H9 (cell line): ENCODE measurements at regions not wholly inside any gene's neighbourhood (a gene's known extent, or its start where the extent isn't known, plus 50 kb on each side); places are given as distances from the start of the nearest gene placed in this dataset.

Experiments used
- DNase-seq: peaks from one replicate; pipeline ENCODE4 v3.0.0-alpha.2; 2017
- H2AFZ ChIP-seq: one replicate; pipeline ENCODE4 v1.6.1; 2013; ENCODE audit warnings: mild to moderate bottlenecking, low read length, control low read depth, moderate library complexity
- H2AK5ac ChIP-seq: 2 replicates; pipeline ENCODE4 v1.6.1; 2013; ENCODE audit warnings: low read length, control low read depth, mixed read lengths; ENCODE audit not compliant: insufficient read length
- H2BK120ac ChIP-seq: one replicate; pipeline ENCODE4 v1.6.1; 2013; ENCODE audit warnings: low read depth, mild to moderate bottlenecking, low read length, control low read depth, inconsistent platforms; ENCODE audit not compliant: poor library complexity, severe bottlenecking
- H2BK12ac ChIP-seq: 2 replicates; pipeline ENCODE4 v1.6.1; 2013; ENCODE audit warnings: low read length, control low read depth, mixed read lengths, low read depth; ENCODE audit not compliant: insufficient read length
- H2BK15ac ChIP-seq: 2 replicates; pipeline ENCODE4 v1.6.1; 2013; ENCODE audit warnings: low read depth, low read length, control low read depth
- H2BK20ac ChIP-seq: one replicate; pipeline ENCODE4 v1.6.1; 2013; ENCODE audit warnings: low read depth, mild to moderate bottlenecking, low read length, control low read depth, inconsistent platforms; ENCODE audit not compliant: poor library complexity, severe bottlenecking
- H2BK5ac ChIP-seq: 2 replicates; pipeline ENCODE4 v1.6.1; 2013; ENCODE audit warnings: low read length, control low read depth, mixed read lengths; ENCODE audit not compliant: insufficient read length
- H3K14ac ChIP-seq: 2 replicates; pipeline ENCODE4 v1.6.1; 2013; ENCODE audit warnings: low read length, control low read depth; ENCODE audit not compliant: insufficient read depth
- H3K18ac ChIP-seq: 2 replicates; pipeline ENCODE4 v1.6.1; 2013; ENCODE audit warnings: low read depth, mild to moderate bottlenecking, mixed read lengths, low read length, control low read depth; ENCODE audit not compliant: insufficient read length
- H3K23ac ChIP-seq: 2 replicates; pipeline ENCODE4 v1.6.1; 2013; ENCODE audit warnings: low read length, control low read depth, mixed read lengths, low read depth; ENCODE audit not compliant: insufficient read length
- H3K23me2 ChIP-seq: 2 replicates; pipeline ENCODE4 v1.6.1; 2013; ENCODE audit warnings: low read depth, mild to moderate bottlenecking, mixed read lengths, low read length, control low read depth; ENCODE audit not compliant: insufficient read length, poor library complexity, severe bottlenecking
- H3K27ac ChIP-seq: 2 replicates; pipeline ENCODE4 v1.5.1; 2013; ENCODE audit warnings: low read length, control low read depth, mixed read lengths, low read depth; ENCODE audit not compliant: insufficient read length
- H3K27me3 ChIP-seq: 2 replicates; pipeline ENCODE4 v1.6.1; 2013; ENCODE audit warnings: low read length, control low read depth, inconsistent platforms; ENCODE audit not compliant: insufficient read depth
- H3K4ac ChIP-seq: 2 replicates; pipeline ENCODE4 v1.6.1; 2013; ENCODE audit warnings: low read depth, mild to moderate bottlenecking, control low read depth, inconsistent platforms, low read length, moderate library complexity
- H3K4me1 ChIP-seq: 2 replicates; pipeline ENCODE4 v1.6.1; 2013; ENCODE audit warnings: low read length, control low read depth, inconsistent platforms; ENCODE audit not compliant: insufficient read depth
- H3K4me2 ChIP-seq: 2 replicates; pipeline ENCODE4 v1.6.1; 2013; ENCODE audit warnings: low read length, control low read depth, mixed read lengths; ENCODE audit not compliant: insufficient read length, insufficient read depth
- H3K56ac ChIP-seq: 2 replicates; pipeline ENCODE4 v1.6.1; 2013; ENCODE audit warnings: low read depth, mild to moderate bottlenecking, mixed read lengths, low read length, control low read depth; ENCODE audit not compliant: insufficient read length
- H3K79me1 ChIP-seq: 2 replicates; pipeline ENCODE4 v1.6.1; 2013; ENCODE audit warnings: low read depth, mild to moderate bottlenecking, moderate library complexity, low read length, control low read depth, inconsistent platforms; ENCODE audit not compliant: insufficient read depth, poor library complexity, severe bottlenecking
- H3K79me2 ChIP-seq: 2 replicates; pipeline ENCODE4 v1.6.1; 2013; ENCODE audit warnings: low read length, control low read depth, inconsistent platforms; ENCODE audit not compliant: insufficient read depth
- H3K9ac ChIP-seq: 2 replicates; pipeline ENCODE4 v1.6.1; 2013; ENCODE audit warnings: low read length, control low read depth, mixed read lengths; ENCODE audit not compliant: insufficient read length; ENCODE audit errors: extremely low read depth
- H3K9me3 ChIP-seq: one replicate; pipeline ENCODE4 v1.6.1; 2013; ENCODE audit warnings: low read depth, low read length, inconsistent platforms; ENCODE audit not compliant: control insufficient read depth
- H3T11ph ChIP-seq: one replicate; pipeline ENCODE4 v1.6.1; 2013; ENCODE audit warnings: mild to moderate bottlenecking, low read length, control low read depth, inconsistent platforms
- H4K20me1 ChIP-seq: one replicate; pipeline ENCODE4 v1.6.1; 2013; ENCODE audit not compliant: control insufficient read depth, insufficient read length, insufficient read depth
- H4K5ac ChIP-seq: 2 replicates; pipeline ENCODE4 v1.6.1; 2013; ENCODE audit warnings: low read depth, mild to moderate bottlenecking, mixed read lengths, low read length, control low read depth; ENCODE audit not compliant: insufficient read length
- H4K8ac ChIP-seq: replicated peaks from 2 replicates; pipeline ENCODE4 v1.6.1; 2013; ENCODE audit warnings: low read length, control low read depth, mixed read lengths, low read depth; ENCODE audit not compliant: insufficient read length
- H4K91ac ChIP-seq: 2 replicates; pipeline ENCODE4 v1.6.1; 2013; ENCODE audit warnings: low read depth, mild to moderate bottlenecking, moderate library complexity, mixed read lengths, low read length, control low read depth; ENCODE audit not compliant: insufficient read length
- H3K27ac Mint-ChIP-seq, 3 experiments: 2 replicates in 2 of 3; 3 replicates in 1 of 3; pipeline ENCODE4 v1.8.0; 2020 to 2021; ENCODE audit warnings: mixed read lengths in 3 of 3, mild to moderate bottlenecking in 1 of 3, moderate library complexity in 1 of 3
- H3K27me3 Mint-ChIP-seq: 2 replicates; pipeline ENCODE4 v1.8.0; 2021; ENCODE audit warnings: low read depth, mild to moderate bottlenecking, moderate library complexity, mixed read lengths
- H3K36me3 Mint-ChIP-seq, 3 experiments: 2 replicates in 2 of 3; 3 replicates in 1 of 3; pipeline ENCODE4 v1.8.0; 2020 to 2021; ENCODE audit warnings: low read depth in 3 of 3, mixed read lengths in 3 of 3; ENCODE audit not compliant: insufficient read depth in 1 of 3
- H3K4me1 Mint-ChIP-seq, 2 experiments: 2 replicates each; pipeline ENCODE4 v1.8.0; 2020; ENCODE audit warnings: mixed read lengths in 2 of 2
- H3K4me3 Mint-ChIP-seq, 2 experiments: 2 replicates in 1 of 2; 3 replicates in 1 of 2; pipeline ENCODE4 v1.8.0; 2020 to 2021; ENCODE audit warnings: mild to moderate bottlenecking in 2 of 2, mixed read lengths in 2 of 2, moderate library complexity in 1 of 2
- H3K9me3 Mint-ChIP-seq, 2 experiments: 2 replicates in 1 of 2; 3 replicates in 1 of 2; pipeline ENCODE4 v1.8.0; 2020; ENCODE audit warnings: mild to moderate bottlenecking in 2 of 2, mixed read lengths in 2 of 2, moderate library complexity in 1 of 2
- CTCF ChIP-seq: fragments of 200-600 bp; sonication (generic); conservative IDR thresholded peaks from 3 replicates; pipeline ENCODE4 v1.8.0; 2021; ENCODE audit warnings: antibody characterized with exemption, mild to moderate bottlenecking
- WGBS: extraction: QIAGEN DNeasy Blood & Tissue Kit; methylation state at CpG from one replicate; pipeline ENCODE4 v1.1.7; 2013; ENCODE audit warnings: missing lambda C conversion rate, low lambda C conversion rate, mixed read lengths; ENCODE audit not compliant: insufficient read length; ENCODE audit errors: extremely low coverage; 5-methylcytosine and 5-hydroxymethylcytosine counted together

DNA sequence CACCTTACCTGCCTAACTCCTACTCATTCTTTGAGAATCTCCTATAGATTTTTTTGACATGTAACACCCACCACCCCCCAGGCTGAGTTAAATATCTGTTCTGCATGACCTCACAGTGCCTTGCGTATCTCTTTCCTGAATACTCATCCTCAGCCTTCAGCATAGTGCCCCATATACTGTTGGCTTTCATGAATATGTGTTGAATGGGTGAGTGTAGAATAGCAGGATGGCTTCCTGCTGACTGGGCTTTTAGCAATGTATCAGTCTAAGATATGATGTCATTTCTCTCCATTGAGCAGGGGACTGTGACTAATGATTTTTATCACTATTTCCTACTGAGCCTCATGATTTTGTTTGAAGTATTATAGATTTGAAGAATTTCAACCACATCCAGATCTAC lies 361.6 kb upstream of the MARCKS start:
- Histone ChIP-seq H2AFZ (no peak overlapping the region), H3K27me3 (no peaks in the 10 kb centered on the region), H2AK5ac (no peak overlapping the region), H2BK120ac (no peak overlapping the region), H4K8ac (no peak overlapping the region), H4K20me1 (no peaks in the 10 kb centered on the region), H3K23ac (no peak overlapping the region), H3K4me2 (no peak overlapping the region), H3K23me2 (no peaks in the 10 kb centered on the region), H3K9ac (no peak overlapping the region), H3K79me1 (no peaks in the 10 kb centered on the region), H3K4ac (no peak overlapping the region), H4K5ac (no peak overlapping the region), H3K56ac (no peak overlapping the region), H3K9me3 (no peaks in the 10 kb centered on the region), H3K18ac (no peak overlapping the region), H3K27ac (no peak overlapping the region), H4K91ac (no peak overlapping the region), H3T11ph (no peak overlapping the region), H2BK12ac (no peak overlapping the region), H3K14ac (no peak overlapping the region), H3K79me2 (no peaks in the 10 kb centered on the region), H3K4me1 (no peaks in the 10 kb centered on the region), H2BK15ac (no peak overlapping the region), H2BK5ac (no peak overlapping the region), H2BK20ac (no peak overlapping the region)
- Mint-ChIP-seq H3K36me3 (no peaks in the 10 kb centered on the region), H3K9me3 (no peaks in the 10 kb centered on the region), H3K4me1 (no peaks in the 10 kb centered on the region), H3K27ac (no peak overlapping the region), H3K4me3 (no peak overlapping the region), H3K27me3 (no peaks in the 10 kb centered on the region)
- TF ChIP-seq CTCF = no peak
- no peak for DNase-seq
- no CpG with 5 or more reads among the region's 1 CpG for WGBS
